ENCODE measurements at regions not wholly inside any gene's neighbourhood (a gene's known extent, or its start where the extent isn't known, plus 50 kb on each side); places are given as distances from the start of the nearest gene placed in this dataset.

DNA sequence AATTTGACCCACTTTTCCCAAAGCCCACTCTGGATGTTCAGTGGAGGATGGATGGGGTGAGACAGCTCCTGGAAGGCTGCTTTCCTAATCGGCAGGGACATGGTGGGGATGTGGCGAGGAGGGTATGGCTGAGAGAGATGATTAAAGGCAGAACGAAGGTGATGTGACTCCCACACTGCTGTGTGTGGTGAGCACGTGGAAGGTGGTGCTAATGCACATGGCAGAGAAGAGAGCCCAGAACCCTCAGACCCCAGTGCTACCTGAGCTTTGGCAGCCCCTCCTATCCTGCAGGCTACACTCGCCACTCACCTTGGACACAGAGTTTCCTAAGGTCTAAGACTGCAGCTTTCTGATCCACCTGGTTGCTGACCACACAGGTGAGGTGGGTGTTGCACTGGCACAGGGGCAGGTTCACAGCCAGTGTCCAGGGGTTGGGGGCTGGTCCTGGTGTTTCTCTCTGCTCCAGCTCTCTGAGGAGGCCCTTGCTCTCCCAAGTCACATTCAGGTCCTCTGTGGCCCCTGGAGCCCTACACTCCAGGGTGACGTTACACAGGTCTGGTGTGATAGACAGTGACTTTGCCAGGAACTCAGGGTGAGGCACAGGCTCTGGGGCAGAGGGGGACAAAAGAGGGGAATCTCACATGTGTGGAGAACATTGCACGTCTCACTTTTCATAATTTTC lies 151.4 kb upstream of the ETV3 start:
- DNase-seq (ENCODE audit: low read depth): no peak

DNA sequence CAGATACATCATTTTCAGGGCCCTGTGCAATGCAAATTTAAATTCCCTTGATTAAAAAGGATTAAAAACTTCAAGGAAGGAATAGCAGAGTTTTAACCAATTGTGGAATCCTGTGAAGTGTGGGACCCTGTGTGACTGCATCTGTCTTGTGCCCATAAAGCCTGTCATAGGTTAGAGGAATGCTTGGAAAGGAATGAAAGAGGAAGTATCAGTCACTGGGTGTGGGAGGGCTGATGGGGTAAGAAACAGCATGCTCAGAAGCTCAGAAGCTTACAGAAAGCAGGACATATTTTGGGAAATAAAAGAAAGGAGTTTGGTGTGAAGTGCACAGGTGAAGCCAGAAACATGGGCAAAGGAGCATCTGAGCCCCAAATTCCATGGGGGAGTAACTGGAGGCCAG lies 150.8 kb upstream of the ETV3 start:
- no peak for DNase-seq (ENCODE audit: low read depth)

DNA sequence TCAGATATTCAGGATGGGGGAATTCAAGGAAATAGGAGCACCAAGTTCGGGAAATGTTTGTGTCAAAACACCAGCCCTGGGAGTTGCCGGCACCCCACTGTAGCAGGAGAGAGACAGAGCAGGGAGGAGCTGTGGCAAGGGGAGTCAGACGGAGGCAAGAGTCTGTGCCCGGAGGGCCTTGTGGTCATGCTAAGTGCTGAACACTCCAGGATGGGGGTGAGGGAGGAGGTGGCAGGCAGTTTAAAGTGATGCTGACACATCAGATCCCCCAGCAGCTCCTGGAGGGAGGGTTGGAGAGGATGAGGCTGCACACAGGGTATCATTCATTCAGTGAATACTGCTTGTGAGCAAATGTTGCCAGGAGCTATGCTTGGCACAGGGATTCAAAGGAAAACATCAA lies 150.3 kb upstream of the ETV3 start:
- no peak for DNase-seq (ENCODE audit: low read depth)

DNA sequence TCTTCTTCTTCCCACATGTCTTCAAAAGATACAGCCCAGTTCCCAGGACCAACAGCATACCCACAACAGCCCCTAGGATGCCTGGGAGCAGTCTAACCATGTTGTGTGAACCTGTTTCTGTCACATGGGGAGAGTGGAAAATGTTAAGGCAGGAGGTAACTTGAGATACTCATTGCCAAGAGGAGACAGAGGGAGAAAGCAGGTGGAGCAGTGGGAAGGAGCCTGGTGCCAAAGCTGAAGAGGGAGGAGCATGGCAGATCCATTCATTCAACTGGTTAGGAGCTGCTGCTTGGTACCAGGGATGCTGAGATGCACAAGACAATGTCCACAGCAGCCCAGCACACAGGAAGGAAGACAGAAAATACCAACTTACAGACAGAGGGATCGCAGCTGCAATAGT lies 149.8 kb upstream of the ETV3 start:
- DNase-seq (ENCODE audit: low read depth): no peak

DNA sequence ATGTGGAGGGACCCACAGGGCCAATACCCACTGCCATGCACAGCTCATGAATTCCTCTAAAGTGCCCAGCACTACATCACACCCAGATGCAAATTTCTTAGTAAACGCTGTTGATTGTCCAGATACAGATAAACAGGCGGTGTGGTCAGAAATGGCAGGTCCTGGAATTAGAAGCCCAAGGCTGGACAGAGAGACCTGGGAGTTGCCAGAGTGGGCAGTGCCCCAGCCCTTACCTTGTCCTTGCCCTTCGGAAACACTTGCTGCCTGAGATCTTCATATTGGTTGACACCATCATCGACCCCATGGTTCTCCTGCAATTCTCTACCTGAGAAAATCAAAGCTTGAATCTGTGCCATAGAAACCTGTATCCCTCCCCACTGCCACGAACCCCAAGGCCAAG lies 149.3 kb upstream of the ETV3 start:
- no peak for DNase-seq (ENCODE audit: low read depth)

DNA sequence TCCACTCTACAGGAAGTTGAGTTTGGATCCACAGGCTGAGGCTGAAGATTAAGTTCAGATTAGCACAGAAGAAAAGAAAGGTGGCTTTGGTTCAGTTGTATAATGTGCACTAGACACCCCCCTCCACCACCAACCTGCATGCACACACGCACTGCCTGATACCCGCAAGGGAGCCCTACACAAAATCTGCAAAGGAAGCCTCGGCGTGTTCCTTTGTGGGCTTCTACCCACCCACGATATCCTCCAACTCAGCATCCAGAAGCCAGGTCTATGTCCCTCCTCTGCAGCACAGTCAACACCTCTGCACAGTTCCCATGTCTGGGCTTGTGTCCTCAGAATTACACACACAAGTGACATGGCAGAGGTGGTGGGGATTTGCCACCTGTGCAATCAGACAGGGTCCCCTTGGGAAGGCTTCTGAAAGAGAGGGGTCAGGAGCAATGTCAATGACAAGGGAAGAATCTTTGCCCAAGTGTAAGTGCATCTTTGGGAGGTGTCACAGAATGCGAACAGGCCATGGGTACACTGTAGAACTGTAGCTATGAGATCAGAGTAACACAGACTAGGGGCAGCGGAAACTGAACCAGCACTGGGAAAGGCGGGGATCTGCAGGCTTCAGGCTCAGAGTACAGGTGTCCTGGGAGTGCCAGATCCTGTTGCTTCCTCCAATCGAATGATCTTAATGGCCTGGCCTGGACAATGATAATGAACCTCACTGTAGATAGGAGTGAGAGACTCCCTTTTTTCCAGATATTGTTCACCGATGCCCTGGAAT lies 148.6 kb upstream of the ETV3 start:
- DNase-seq (ENCODE audit: low read depth): no peak

DNA sequence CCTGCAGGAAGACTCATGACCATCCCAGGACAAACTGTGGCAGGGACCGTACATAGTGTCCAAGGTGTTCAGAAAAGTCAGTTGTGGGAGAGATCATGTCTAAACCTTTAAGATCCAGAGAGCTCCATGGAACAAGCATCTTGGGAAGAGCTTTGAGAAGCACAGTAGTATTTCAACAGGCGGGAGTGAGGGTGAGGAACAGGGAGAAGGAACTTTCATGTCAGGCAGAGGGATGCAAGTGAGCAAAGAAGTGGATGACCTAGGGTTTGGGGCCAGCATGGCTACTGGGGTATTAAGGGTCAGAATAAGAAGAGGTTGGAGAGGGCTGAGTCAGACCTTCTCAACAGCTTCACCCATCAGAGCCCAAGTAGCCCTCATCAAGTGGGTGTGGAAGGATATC lies 147.9 kb upstream of the ETV3 start:
- no peak for DNase-seq (ENCODE audit: low read depth)

DNA sequence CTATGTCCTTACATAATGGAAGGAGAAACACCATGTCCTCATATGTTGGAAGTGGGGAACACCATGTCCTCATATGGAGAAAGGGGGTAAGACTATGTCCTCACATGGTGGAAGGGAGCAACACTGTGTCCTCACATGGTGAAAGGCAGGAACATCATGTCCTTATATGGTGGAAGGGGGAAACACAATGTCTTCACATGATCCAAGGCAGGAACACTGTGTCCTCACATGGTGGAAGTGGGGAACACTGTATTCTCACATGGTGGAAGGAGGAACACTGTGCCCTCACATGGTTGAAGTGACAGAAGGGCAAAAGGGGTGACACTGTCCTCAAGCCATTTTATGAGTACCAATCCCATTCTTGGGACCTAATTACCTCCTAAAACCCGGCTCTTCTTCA lies 146.3 kb upstream of the ETV3 start:
- no peak for DNase-seq (ENCODE audit: low read depth)

DNA sequence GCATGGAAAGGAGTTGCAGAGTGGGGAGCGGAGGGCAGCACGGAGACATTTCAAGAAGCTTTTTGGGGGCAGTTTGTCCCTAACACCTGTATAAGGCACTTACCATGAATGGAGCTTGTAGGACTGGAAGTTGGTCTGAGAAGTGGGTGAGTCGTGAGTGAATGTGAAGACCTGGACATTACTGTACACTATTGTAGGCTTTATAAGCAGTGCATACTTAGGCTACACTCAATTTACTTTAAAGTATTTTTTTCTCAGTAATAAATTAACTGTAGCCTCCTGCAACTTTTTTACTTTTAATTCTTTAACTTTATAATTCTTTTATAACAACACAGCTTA lies 141.6 kb upstream of the ETV3 start:
- DNase-seq (ENCODE audit: low read depth): no peak

DNA sequence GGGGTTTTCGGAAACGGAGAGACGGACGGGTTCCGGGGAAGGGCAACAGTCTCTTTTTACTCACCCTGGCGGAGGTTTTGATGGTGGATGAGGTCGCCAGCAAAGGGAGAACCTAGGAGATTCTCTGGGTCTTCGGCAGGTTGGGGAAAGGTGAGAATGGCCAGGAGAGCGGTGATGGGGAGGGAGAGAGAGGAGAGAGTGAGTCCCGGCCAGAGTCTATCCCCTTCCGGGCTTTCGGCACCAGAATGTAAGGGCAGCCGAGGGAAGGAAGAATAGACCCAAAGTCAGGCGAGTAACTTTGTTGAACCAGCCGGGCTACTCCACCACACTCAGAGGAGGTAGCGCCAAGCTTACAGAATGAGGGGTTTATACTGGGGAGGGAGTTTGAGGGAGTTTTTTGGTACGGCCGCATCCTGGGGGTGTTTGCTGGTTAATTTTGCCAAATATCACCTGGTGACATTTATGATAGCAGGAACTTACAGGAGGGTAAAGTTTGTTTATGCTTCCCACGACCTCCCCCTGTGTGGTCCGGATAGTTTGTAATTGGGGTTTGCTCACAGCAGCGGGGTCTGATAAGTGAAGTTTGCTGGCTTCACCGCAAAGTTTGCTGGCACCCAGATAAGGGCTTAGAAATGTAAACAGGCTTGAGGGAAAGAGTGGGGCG lies 141.1 kb upstream of the ETV3 start:
- no peak for DNase-seq (ENCODE audit: low read depth)

DNA sequence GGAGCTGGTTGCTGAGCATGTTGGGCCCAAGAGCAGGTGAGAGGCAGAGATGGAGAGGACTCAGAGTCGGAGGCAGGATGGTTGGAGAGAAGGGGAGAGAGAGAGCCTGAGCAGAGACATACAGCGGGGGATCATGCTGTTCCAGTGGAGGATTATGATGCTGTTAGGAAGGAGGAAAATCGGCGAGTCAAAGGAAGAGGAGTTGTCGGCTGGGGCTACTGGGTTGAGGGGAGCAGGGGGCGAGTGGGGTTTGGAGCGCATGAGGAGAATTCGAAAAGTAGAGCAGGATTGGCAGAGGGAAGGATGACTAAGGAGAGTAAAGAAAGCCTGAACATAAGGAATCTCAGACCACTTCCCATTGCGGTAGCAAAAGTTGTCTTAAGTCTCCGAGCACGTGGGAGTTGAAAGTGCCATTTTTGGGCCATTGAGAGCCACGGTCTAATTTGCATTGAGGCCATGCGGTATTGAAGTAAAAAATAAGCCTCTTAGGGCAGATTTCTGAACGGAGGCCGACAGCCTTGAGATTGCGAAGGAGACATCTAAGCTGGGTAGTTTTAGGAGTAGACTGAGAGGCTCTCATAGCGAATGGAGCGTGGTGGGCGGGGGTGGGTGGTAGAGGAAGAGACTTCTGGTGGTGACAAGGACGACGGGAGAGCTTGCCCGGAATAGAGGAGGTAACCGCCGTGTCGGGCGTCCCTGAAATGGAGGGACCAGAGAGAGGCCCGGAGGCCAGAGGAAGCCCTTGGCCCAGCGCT lies 140.4 kb upstream of the ETV3 start:
- DNase-seq (ENCODE audit: low read depth): no peak

DNA sequence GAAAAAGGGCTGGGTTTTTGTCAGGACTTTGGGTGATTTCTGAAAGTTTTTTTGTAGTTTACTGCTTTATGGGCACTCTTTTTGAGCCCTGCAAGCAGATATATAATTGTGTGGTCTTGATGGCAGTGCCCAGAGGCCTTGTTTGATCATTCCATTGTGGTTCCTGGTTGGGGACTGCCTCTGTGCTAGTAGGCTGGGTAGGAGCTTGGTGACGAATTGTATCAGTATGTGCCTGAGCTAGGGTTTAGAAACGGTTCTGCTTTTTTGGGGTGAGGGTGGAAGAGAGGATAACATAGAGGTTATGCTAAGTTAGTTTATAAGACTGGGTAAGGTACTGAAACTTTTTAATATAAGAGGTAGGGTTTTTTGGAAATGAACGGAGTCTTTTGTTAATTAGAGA lies 139.7 kb upstream of the ETV3 start:
- no peak for DNase-seq (ENCODE audit: low read depth)

DNA sequence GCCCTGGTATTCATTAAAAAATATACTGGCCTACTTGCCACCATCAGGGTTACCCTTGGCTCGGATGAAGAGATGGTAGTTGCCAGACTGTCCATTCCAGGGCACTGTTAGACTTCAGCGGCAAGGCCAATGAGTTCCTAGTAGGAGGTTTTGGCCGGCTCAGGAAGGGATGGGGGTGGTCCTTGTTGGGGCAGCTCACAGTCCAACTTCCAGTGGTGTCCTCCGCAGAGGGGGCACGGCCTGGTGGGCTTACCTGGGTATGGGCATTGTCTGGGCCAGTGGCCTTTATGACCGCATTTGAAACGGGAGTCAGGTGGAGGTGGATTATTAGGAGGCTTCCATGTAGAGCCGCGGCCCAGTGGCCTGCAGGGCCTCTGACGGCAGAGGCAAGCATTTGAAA lies 139.1 kb upstream of the ETV3 start:
- no peak for DNase-seq (ENCODE audit: low read depth)

DNA sequence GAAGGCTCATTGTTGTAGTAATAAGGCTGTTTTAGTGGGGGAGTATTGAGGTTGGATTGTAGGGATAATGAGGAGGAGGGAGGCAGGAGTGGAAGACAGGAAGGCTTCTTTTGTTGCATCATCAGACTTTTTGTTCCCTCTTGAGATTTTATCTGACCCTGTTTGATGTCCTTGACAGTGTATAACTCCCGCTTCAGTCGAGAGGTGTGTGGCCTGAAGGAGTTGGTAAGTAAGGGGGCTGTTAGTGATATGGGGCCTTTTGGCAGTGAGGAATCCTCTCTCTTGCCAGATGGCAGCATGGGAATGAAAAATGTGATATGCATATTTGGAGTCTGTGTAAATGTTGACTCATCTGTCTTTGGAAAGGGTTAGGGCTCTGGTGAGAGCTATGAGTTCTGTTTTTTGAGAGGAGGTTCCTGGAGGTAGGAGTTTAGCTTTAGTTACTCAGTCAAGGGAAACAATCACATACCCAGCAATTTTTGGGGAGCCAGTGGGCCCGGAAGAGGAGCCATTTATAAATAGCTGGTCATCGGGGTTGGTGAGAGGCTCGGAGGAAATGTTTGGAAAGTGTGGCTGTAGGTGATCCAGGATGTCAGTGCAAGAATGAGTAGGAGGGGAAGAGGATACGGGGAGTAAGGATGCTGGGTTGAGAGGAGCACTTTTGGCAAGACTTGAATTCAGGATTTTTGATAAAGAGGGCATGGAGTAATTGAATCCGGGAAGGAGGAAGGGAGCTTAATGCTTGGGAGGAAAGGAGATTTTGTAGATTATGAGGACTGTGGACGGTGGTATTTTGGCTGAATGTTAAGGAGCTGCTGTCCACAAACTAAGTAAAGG lies 136.7 kb upstream of the ETV3 start:
- DNase-seq (ENCODE audit: low read depth): no peak

DNA sequence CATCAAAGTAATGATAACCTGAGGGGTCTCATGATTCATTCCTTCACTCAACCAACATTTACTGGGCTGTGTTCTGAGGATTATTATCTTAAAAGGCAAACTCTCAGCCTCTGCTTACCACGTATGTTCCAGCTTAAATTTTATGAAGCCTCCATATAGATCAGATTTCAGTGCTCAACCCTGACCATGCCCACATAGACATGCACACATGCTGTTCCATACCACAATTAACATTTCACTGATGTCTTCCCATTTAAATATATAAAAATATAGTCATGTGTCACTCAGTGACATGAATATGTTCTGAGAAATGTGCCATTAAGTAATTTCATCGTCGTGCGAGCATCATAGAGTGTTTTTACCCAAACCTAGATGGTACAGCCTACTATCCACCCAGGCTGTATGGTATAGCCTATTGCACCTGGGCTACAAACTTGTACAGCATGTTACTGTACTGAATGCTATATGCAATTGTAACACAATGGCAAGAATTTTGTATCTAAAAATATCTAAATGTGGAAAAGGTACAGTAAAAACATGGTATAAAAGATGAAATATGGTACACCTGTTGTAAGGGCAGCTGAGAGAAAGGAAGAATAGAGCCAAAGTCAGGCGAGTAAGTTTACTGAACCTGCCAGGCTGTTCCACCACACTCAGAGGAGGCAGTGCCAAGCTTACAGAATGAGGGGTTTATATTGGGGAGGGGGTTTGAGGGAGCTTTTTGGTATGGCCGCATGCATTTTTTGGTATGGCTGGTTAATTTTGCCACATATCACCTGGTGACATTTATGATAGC lies 134.7 kb upstream of the ETV3 start:
- no peak for DNase-seq (ENCODE audit: low read depth)

DNA sequence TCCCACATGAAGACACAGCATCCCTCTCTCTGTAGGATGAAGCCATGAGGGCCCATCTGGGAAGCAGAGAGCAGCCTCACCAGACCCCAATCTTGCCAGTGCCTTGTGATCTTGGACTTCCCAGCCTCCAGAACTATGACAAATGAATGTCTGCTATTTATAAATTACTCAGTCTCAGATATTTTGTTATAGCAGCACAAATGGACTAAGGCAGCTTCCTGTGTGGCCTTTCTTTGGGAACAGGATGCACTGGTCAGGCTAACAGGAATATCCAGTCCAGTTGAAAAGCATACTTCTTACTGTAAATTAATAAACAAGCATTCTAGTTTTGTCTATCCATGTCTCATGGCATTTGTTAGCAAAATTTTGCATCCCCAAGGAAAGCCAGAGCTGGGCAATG lies 134.1 kb upstream of the ETV3 start:
- no peak for DNase-seq (ENCODE audit: low read depth)

DNA sequence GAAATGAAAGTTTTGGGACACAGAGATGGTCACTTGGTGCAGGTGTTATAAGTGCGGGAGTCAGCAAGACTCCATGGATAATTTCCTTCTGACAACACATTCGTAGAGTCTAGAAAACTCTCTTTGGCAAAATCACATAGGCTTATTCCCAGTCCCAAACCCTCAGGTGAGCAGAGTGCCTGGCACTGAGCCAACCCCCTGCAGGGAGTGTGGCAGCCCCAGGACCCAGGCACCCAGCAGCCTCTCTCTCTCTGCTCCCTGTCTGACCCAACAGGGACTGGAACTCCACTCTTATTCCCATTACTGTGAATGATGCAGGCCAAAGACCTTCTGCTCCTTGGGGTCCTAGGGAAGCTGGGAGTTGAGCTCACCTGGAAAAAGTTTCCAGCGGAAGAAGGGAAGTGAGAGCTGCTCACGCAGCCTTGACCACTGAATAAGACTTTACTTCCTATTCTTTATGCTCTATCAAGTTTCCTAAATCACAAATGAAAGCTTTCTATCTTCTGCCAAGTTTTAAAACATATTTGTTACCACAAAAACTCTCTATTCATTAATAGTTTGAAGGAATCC lies 132.6 kb upstream of the ETV3 start:
- no peak for DNase-seq (ENCODE audit: low read depth)

DNA sequence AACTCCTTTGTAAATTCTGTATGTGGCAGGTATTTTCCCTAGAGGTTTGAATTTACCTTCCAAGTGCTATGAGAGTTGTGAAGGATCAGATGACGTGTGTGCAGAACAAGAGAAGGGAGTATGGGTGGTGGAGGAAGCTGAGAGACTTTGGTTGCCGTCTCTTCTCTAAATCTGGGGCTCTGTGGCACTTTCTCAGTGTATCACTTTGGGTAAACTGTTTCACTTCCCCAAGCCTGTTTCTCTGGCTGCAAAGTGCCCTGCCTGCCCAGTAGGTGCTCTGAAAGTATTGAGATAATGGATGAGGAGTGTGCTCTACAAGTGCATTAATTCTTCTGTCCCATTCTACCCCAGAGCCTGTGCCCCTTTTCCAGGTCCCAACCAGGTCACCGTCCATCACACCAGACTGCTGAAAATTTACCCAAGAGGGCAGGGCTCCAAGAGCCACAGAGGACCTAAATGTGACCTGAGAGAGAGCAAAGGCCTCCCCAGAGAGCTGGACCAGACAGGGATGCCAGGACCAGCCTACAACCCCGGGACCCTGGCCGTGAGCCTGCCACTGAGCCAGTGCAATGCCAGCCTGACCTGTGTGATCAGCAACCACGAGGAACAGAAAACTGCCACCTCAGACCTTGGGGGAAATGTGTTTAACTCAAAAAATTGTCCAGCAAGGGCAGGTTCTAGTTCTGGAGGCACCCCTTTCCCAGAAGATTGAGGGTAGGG lies 131.6 kb upstream of the ETV3 start:
- DNase-seq (ENCODE audit: low read depth): no peak

DNA sequence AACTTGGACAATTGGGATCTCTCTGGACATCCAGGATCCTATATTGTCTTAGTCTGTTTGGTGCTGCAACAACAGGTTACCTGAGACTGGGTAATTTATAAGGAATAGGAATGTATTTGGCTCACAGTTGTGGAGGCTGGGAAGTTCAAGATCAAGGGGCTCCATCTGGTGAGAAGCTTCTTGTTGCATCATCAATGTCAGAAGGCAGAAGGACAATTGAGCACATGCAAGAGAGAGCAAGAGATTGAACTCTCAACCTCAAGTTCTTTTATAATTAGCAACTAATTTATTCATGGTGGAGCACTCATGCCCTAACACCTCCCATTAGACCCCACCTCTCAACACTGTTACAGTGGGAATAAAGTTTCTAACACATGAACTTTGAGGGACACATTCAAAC lies 124.7 kb upstream of the ETV3 start:
- DNase-seq (ENCODE audit: low read depth): no peak

DNA sequence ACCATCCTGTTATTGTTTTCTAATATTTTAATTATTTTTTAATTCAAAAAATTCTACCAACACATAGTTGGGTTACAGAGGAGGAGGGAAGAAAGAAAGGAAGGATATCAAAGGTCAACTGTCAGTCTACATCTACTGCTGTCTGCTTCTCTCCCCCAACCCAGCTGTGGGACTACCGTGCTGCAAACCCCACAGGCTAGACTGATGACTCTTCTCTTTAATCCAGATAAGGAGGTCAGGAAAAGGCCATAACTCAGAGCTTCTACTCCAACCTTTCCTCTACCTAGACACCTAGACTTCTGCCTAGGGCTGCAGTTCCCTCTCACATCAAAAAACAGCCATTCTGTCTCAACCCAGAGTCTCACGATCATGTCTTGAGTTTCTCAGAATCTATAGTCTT lies 124.2 kb upstream of the ETV3 start:
- no peak for DNase-seq (ENCODE audit: low read depth)
